Dedifferentiated amniotic fluid mesenchymal stem cell (primary cell): ENCODE measurements at regions not wholly inside any gene's neighbourhood (a gene's known extent, or its start where the extent isn't known, plus 50 kb on each side); places are given as distances from the start of the nearest gene placed in this dataset.

ENCODE experiments used
- DNase-seq: peaks from one replicate; pipeline ENCODE4 v3.0.0-alpha.2; 2016; ENCODE audit errors: extremely low spot score

DNA sequence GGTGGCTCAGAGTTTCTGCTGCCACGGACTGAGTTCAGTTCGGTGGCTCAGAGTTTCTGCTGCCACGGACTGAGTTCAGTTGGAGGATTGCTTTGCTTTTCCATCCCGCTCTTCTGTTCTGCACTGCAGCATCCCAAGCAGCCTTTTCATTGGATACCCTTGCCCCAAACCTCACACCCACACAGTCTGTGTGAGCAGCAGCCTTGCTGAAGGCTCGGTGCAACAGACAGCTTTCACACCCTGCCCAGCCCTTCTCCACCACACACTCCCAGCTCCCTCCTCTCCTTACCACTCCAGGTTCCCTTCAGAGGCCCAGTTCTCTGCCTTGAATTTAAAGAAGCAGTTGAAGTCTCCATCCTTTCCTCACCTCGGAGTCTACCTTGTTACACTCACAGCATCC is 52.5 kb upstream of the CHD6 start:
- no peak for DNase-seq

DNA sequence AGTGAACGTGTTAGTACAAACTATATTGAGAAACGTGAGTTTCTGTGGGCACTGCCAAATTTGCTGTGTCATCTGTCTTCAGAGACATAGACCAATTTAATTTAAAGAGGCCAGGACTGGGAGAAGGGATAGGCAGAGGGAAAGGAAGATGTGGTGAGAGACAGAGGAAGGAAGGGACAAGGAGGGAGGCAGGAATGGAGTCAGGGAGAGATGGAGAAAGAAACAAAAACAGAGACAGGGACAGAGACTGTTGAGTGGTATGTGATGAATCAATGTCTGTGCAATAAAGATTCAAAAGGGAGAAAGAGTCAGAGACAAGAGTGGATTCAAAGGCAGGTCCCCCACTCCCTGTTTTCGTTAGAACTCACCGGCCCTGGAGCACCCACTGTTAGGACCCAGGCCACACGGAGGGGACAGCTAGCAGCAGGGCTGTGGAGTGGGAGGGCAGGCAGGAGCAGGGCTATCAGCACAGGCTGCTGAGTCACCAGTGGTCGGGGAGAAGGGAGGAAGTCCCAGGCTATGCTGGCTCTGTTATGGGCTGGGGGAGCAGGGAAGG is 51.6 kb upstream of the CHD6 start:
- DNase-seq: no peak

DNA sequence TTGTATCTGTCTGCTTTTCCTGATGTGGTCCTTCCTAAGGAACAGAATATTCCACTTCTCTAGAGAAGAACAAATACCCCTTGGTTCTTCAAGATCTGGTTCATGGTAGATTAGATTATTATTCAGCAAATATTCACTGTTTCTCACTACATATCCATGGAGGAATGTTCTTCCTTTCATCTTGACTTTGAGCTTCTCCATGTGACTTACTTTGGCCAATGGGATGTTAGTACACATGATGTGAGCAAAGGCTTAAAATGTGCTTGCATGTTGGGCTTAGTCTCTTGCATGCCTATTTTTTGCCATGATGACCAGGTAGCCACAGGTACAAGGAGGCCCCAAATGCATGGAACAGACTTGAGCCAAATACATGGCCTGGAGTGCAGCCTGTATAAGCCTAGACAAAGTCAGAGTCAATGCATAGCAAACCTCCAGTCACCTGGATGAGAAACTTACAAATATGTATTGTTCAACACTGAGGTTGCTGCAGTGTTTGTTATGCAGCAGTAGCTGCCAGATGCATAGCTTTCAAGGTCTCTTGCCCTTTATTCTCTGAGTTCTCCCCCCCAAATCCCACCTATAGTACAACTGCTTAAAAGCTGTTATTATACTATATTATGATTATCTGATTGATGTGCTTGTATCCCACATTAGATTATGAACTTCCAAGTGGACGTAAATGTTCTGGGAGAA is 50.0 kb upstream of the CHD6 start:
- DNase-seq: no peak
